OCI-LY1 (cell line): ENCODE measurements at regions not wholly inside any gene's neighbourhood (a gene's known extent, or its start where the extent isn't known, plus 50 kb on each side); places are given as distances from the start of the nearest gene placed in this dataset.

ENCODE experiments used
- CTCF ChIP-seq: fragments of 200-600 bp; sonication (generic), shearing (Covaris generic); IDR thresholded peaks from 2 replicates; pipeline ENCODE4 v1.5.1; 2017; ENCODE audit warnings: mild to moderate bottlenecking, antibody characterized with exemption, low read length, moderate library complexity, mixed read lengths
- EZH2 ChIP-seq: fragments of 200-600 bp; sonication (generic), shearing (Covaris generic); IDR thresholded peaks from 2 replicates; pipeline ENCODE4 v1.8.0; 2017; ENCODE audit warnings: borderline replicate concordance, mixed run types, mild to moderate bottlenecking, antibody characterized with exemption, low read length, moderate library complexity, mixed read lengths

- no peak for TF ChIP-seq CTCF
- no peak for TF ChIP-seq EZH2
Measured at GRCh38 chr18:55054021-55054990, 95.0 kb upstream of the CCDC68 start.
